ENCODE measurements at regions not wholly inside any gene's neighbourhood (a gene's known extent, or its start where the extent isn't known, plus 50 kb on each side); places are given as distances from the start of the nearest gene placed in this dataset.

- peak; percentile 11 for DNase-seq
- in situ Hi-C loops (cut with HindIII; ENCODE audit: low pct_ligation_motif_present, low pct_unique_long_range_greater_than_20kb, low sequenced_read_pairs) = no loop called here
Measured at GRCh38 chr18:56402872-56403516, 235.4 kb downstream of the TXNL1 start.

GRCh38 chr18:56393870-56394269, 244.5 kb downstream of the TXNL1 start:
- in situ Hi-C loops (cut with HindIII; ENCODE audit: low pct_ligation_motif_present, low pct_unique_long_range_greater_than_20kb, low sequenced_read_pairs) = no loop called here
- DNase-seq = no peak

- DNase-seq = no peak
- in situ Hi-C loops (cut with HindIII; ENCODE audit: low pct_ligation_motif_present, low pct_unique_long_range_greater_than_20kb, low sequenced_read_pairs) = no loop called here
Measured at GRCh38 chr18:56391931-56392590, 246.3 kb downstream of the TXNL1 start.

GRCh38 chr18:56390626-56391025, 247.8 kb downstream of the TXNL1 start:
- in situ Hi-C loops (cut with HindIII; ENCODE audit: low pct_ligation_motif_present, low pct_unique_long_range_greater_than_20kb, low sequenced_read_pairs) = no loop called here
- DNase-seq = no peak

GRCh38 chr18:56389190-56389589, 249.2 kb downstream of the TXNL1 start:
- in situ Hi-C loops (cut with HindIII; ENCODE audit: low pct_ligation_motif_present, low pct_unique_long_range_greater_than_20kb, low sequenced_read_pairs) = no loop called here
- no peak for DNase-seq

- DNase-seq = no peak
- in situ Hi-C loops (cut with HindIII; ENCODE audit: low pct_ligation_motif_present, low pct_unique_long_range_greater_than_20kb, low sequenced_read_pairs) = no loop called here
Measured at GRCh38 chr18:56388571-56388970, 249.8 kb downstream of the TXNL1 start.

- no peak for DNase-seq
- in situ Hi-C loops (cut with HindIII; ENCODE audit: low pct_ligation_motif_present, low pct_unique_long_range_greater_than_20kb, low sequenced_read_pairs) = no loop called here
Measured at GRCh38 chr18:56386856-56387255, 251.5 kb downstream of the TXNL1 start.

- in situ Hi-C loops (cut with HindIII; ENCODE audit: low pct_ligation_motif_present, low pct_unique_long_range_greater_than_20kb, low sequenced_read_pairs) = no loop called here
Measured at GRCh38 chr18:56383349-56383748, 255.0 kb downstream of the TXNL1 start.

GRCh38 chr18:56382541-56382940, 255.9 kb downstream of the TXNL1 start:
- no peak for DNase-seq

More at GRCh38 chr18:56383349-56383748, 255.0 kb downstream of the TXNL1 start:
- no peak for DNase-seq

GRCh38 chr18:56381196-56381595, 257.2 kb downstream of the TXNL1 start:
- DNase-seq = no peak
- in situ Hi-C loops (cut with HindIII; ENCODE audit: low pct_ligation_motif_present, low pct_unique_long_range_greater_than_20kb, low sequenced_read_pairs) = no loop called here

More at GRCh38 chr18:56382541-56382940, 255.9 kb downstream of the TXNL1 start:
- in situ Hi-C loops (cut with HindIII; ENCODE audit: low pct_ligation_motif_present, low pct_unique_long_range_greater_than_20kb, low sequenced_read_pairs) = no loop called here

GRCh38 chr18:56380685-56381084, 257.7 kb downstream of the TXNL1 start:
- no peak for DNase-seq
- in situ Hi-C loops (cut with HindIII; ENCODE audit: low pct_ligation_motif_present, low pct_unique_long_range_greater_than_20kb, low sequenced_read_pairs) = no loop called here

- DNase-seq = no peak
- in situ Hi-C loops (cut with HindIII; ENCODE audit: low pct_ligation_motif_present, low pct_unique_long_range_greater_than_20kb, low sequenced_read_pairs) = no loop called here
Measured at GRCh38 chr18:56379256-56379655, 259.1 kb downstream of the TXNL1 start.

- in situ Hi-C loops (cut with HindIII; ENCODE audit: low pct_ligation_motif_present, low pct_unique_long_range_greater_than_20kb, low sequenced_read_pairs) = no loop called here
- no peak for DNase-seq
Measured at GRCh38 chr18:56377231-56377630, 261.2 kb downstream of the TXNL1 start.

- in situ Hi-C loops (cut with HindIII; ENCODE audit: low pct_ligation_motif_present, low pct_unique_long_range_greater_than_20kb, low sequenced_read_pairs) = no loop called here
- DNase-seq = no peak
Measured at GRCh38 chr18:56374007-56374655, 264.3 kb downstream of the TXNL1 start.

GRCh38 chr18:56373601-56374000, 264.8 kb downstream of the TXNL1 start:
- in situ Hi-C loops (cut with HindIII; ENCODE audit: low pct_ligation_motif_present, low pct_unique_long_range_greater_than_20kb, low sequenced_read_pairs) = no loop called here
- DNase-seq = no peak

- in situ Hi-C loops (cut with HindIII; ENCODE audit: low pct_ligation_motif_present, low pct_unique_long_range_greater_than_20kb, low sequenced_read_pairs) = no loop called here
- no peak for DNase-seq
Measured at GRCh38 chr18:56368066-56368465, 270.3 kb downstream of the TXNL1 start.

- no peak for DNase-seq
- in situ Hi-C loops (cut with HindIII; ENCODE audit: low pct_ligation_motif_present, low pct_unique_long_range_greater_than_20kb, low sequenced_read_pairs) = no loop called here
Measured at GRCh38 chr18:56358608-56359280, 279.6 kb downstream of the TXNL1 start.

- in situ Hi-C loops (cut with HindIII; ENCODE audit: low pct_ligation_motif_present, low pct_unique_long_range_greater_than_20kb, low sequenced_read_pairs) = no loop called here
- no peak for DNase-seq
Measured at GRCh38 chr18:56353663-56354260, 284.6 kb downstream of the TXNL1 start.

GRCh38 chr18:56351911-56352500, 286.4 kb downstream of the TXNL1 start:
- in situ Hi-C loops (cut with HindIII; ENCODE audit: low pct_ligation_motif_present, low pct_unique_long_range_greater_than_20kb, low sequenced_read_pairs) = no loop called here
- DNase-seq = no peak
